DOHH2 (cell line): ENCODE measurements at regions not wholly inside any gene's neighbourhood (a gene's known extent, or its start where the extent isn't known, plus 50 kb on each side); places are given as distances from the start of the nearest gene placed in this dataset.

Experiments
- H3F3A ChIP-seq: fragments of 200-600 bp; sonication (generic), shearing (Covaris generic); 2 replicates; pipeline ENCODE4 v1.6.0; 2016; ENCODE audit warnings: antibody characterized with exemption, mild to moderate bottlenecking; ENCODE audit not compliant: control insufficient read depth, insufficient read depth
- H3K27ac ChIP-seq: fragments of 200-600 bp; sonication (generic); 2 replicates; pipeline ENCODE4 v1.5.1; 2014; ENCODE audit warnings: low read depth, mild to moderate bottlenecking, low read length, moderate library complexity
- H3K27me3 ChIP-seq: fragments of 200-600 bp; sonication (generic); 2 replicates; pipeline ENCODE4 v1.6.1; 2014; ENCODE audit warnings: mild to moderate bottlenecking, low read length, mixed read lengths; ENCODE audit not compliant: control insufficient read depth
- H3K36me3 ChIP-seq: fragments of 200-600 bp; sonication (generic); 2 replicates; pipeline ENCODE4 v1.6.1; 2014; ENCODE audit warnings: mild to moderate bottlenecking, low read length, moderate library complexity, mixed read lengths; ENCODE audit not compliant: control insufficient read depth
- H3K4me1 ChIP-seq: fragments of 200-600 bp; sonication (generic); 2 replicates; pipeline ENCODE4 v1.6.1; 2014; ENCODE audit warnings: mild to moderate bottlenecking, low read length, mixed read lengths; ENCODE audit not compliant: control insufficient read depth
- H3K4me2 ChIP-seq: fragments of 200-600 bp; sonication (generic); 2 replicates; pipeline ENCODE4 v1.6.0; 2014; ENCODE audit warnings: mild to moderate bottlenecking, low read length, moderate library complexity
- H3K4me3 ChIP-seq: fragments of 200-600 bp; sonication (generic); 2 replicates; pipeline ENCODE4 v1.5.1; 2014; ENCODE audit warnings: mild to moderate bottlenecking, low read length, mixed read lengths
- H3K79me2 ChIP-seq: fragments of 200-600 bp; sonication (generic); 2 replicates; pipeline ENCODE4 v1.6.1; 2014; ENCODE audit warnings: mild to moderate bottlenecking, low read length, mixed read lengths; ENCODE audit not compliant: control insufficient read depth
- H3K9me2 ChIP-seq: fragments of 200-600 bp; sonication (generic); replicated peaks from 2 replicates; pipeline ENCODE4 v1.6.1; 2014; ENCODE audit warnings: mild to moderate bottlenecking, low read length, mixed read lengths; ENCODE audit not compliant: control insufficient read depth
- H3K9me3 ChIP-seq: fragments of 200-600 bp; sonication (generic); 2 replicates; pipeline ENCODE4 v1.6.1; 2014; ENCODE audit warnings: antibody characterized with exemption, low read length, mixed read lengths; ENCODE audit not compliant: control insufficient read depth, insufficient read depth
- H4K20me1 ChIP-seq: fragments of 200-600 bp; sonication (generic); 2 replicates; pipeline ENCODE4 v1.6.0; 2014; ENCODE audit warnings: low read depth, mild to moderate bottlenecking, antibody characterized with exemption, low read length, moderate library complexity; ENCODE audit not compliant: control insufficient read depth, insufficient read depth
- EZH2phosphoT487 ChIP-seq: fragments of 200-600 bp; sonication (generic); IDR thresholded peaks from 2 replicates; pipeline ENCODE4 v1.6.1; 2017; ENCODE audit warnings: borderline replicate concordance, mild to moderate bottlenecking, antibody characterized with exemption, low read length, moderate library complexity, mixed read lengths
- TF ChIP-seq, protein P1 (sequence below): fragments of 200-600 bp; sonication (generic); IDR thresholded peaks from one replicate; pipeline ENCODE4 v1.5.1; 2014; ENCODE audit warnings: antibody characterized with exemption, mild to moderate bottlenecking, low read depth, low read length; ENCODE audit not compliant: poor library complexity, severe bottlenecking

DNA sequence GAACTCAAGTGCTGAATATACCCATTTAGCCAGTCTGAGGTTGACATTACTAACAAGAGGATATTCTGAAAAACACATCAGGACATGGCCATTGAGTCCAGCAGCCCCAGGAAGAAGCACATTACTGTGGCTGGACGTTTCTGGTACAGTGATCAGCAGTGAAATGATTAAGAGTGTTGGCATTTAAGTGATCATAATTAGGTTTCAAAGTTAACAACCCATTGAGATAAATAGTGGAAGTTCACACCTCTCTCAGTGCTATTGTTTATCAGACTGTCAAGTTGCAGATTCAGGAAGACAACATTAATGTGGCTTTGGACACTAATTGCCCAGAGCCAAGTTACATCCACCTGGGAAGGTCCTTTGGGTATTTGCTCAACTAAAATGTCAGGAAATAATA is 139.5 kb upstream of the GAREM1 start:
- Histone ChIP-seq H3K4me3 (no peak overlapping the region), H3K4me2 (no peak overlapping the region), H3K36me3 (no peaks in the 10 kb centered on the region), H3K79me2 (no peaks in the 10 kb centered on the region), H3K9me2 (no peaks in the 10 kb centered on the region), H3K27ac (no peak overlapping the region), H4K20me1 (no peaks in the 10 kb centered on the region), H3K9me3 (no peaks in the 10 kb centered on the region), H3F3A (no peaks in the 10 kb centered on the region), H3K27me3 (no peaks in the 10 kb centered on the region), H3K4me1 (no peaks in the 10 kb centered on the region)
- TF ChIP-seq EZH2phosphoT487, result no peak
- TF ChIP-seq, protein P1, sequence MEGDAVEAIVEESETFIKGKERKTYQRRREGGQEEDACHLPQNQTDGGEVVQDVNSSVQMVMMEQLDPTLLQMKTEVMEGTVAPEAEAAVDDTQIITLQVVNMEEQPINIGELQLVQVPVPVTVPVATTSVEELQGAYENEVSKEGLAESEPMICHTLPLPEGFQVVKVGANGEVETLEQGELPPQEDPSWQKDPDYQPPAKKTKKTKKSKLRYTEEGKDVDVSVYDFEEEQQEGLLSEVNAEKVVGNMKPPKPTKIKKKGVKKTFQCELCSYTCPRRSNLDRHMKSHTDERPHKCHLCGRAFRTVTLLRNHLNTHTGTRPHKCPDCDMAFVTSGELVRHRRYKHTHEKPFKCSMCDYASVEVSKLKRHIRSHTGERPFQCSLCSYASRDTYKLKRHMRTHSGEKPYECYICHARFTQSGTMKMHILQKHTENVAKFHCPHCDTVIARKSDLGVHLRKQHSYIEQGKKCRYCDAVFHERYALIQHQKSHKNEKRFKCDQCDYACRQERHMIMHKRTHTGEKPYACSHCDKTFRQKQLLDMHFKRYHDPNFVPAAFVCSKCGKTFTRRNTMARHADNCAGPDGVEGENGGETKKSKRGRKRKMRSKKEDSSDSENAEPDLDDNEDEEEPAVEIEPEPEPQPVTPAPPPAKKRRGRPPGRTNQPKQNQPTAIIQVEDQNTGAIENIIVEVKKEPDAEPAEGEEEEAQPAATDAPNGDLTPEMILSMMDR, result no peak

DNA sequence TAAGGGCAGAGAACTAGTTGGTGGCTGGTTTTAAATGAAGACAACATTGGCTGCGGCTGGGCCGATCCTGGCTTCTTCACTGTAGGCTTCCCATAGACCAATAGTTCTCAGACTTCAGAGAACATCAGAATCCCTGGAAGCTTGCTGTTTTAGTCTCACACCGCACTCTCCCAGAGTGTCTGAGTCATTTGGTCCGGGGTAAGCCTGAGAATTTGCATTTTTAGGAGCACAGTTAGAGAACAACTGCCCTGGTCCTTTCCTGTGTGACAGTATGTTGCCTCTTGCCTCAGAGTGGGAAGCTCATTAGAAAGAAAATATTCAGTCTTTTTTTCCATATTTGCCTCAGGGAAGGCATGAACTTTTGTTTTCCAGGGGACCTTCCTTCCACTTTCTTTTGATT is 137.1 kb upstream of the GAREM1 start:
- H3K27me3 ChIP-seq, result no peaks in the 10 kb centered on the region
- H3K9me3 ChIP-seq, result no peaks in the 10 kb centered on the region
- H3K4me2 ChIP-seq, result no peak overlapping the region
- H3K4me3 ChIP-seq, result no peak overlapping the region
- H3K9me2 ChIP-seq, result no peaks in the 10 kb centered on the region
- no peak overlapping the region for H3K27ac ChIP-seq
- no peaks in the 10 kb centered on the region for H3K36me3 ChIP-seq
- H3F3A ChIP-seq, result no peaks in the 10 kb centered on the region
- TF ChIP-seq, protein P1, result no peak
- TF ChIP-seq EZH2phosphoT487, result no peak
- H3K79me2 ChIP-seq, result no peaks in the 10 kb centered on the region
- H3K4me1 ChIP-seq, result no peaks in the 10 kb centered on the region
- no peaks in the 10 kb centered on the region for H4K20me1 ChIP-seq

DNA sequence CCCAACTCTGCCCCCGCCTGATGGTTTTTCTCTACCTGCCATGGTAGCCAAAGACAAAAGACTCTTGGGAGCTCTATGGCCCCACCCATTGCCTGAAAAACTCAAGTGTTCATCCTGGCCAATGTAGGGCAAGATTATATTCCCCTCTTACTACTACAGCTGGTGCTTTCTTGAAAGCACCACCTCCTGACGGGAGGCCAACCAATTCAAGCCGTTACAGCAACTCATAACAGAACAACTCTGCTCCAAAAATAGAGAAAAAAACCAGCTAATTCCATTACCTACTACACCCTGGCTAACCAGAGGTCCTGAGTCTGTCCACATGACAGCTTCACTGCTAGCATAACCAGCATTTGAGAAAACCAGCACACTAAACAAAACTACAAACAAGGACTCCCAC is 127.5 kb upstream of the GAREM1 start:
- Histone ChIP-seq H3K9me3 (no peaks in the 10 kb centered on the region), H3K27ac (no peak overlapping the region), H3K27me3 (0 out of 2 replicates have a peak, but pooled peaks cover 3% of the 10 kb centered on the region)

More for the DNA sequence above, 127.5 kb upstream of the GAREM1 start:
- Histone ChIP-seq H3K4me2 (no peak overlapping the region), H3K4me1 (0 out of 2 replicates have a peak, but pooled peaks cover 4% of the 10 kb centered on the region), H3F3A (no peaks in the 10 kb centered on the region), H4K20me1 (no peaks in the 10 kb centered on the region), H3K9me2 (no peaks in the 10 kb centered on the region), H3K36me3 (no peaks in the 10 kb centered on the region), H3K79me2 (no peaks in the 10 kb centered on the region), H3K4me3 (no peak overlapping the region)
- TF ChIP-seq, protein P1, result no peak
- TF ChIP-seq EZH2phosphoT487, result no peak
